HG03196 (cell line): ENCODE measurements at regions not wholly inside any gene's neighbourhood (a gene's known extent, or its start where the extent isn't known, plus 50 kb on each side); places are given as distances from the start of the nearest gene placed in this dataset.
"Not testable (repeated sequence)": the region's sequence is repeated elsewhere in the genome, so short reads cannot be mapped to it uniquely, and the experiment has no call there.

Experiments
- ATAC-seq: cut with Tn5 transposase; IDR thresholded peaks from one replicate; pipeline ENCODE4 v1.9.1; 2021; ENCODE audit not compliant: unreplicated experiment

- ATAC-seq: no peak
These were observed 415.0 kb downstream of the BCOR start for GRCh38 chrX:39682778-39683177.

GRCh38 chrX:39688219-39688575, 409.6 kb downstream of the BCOR start:
- no peak for ATAC-seq

- no peak for ATAC-seq
These were observed 409.0 kb downstream of the BCOR start for GRCh38 chrX:39688576-39689375.

- no peak for ATAC-seq
These were observed 408.2 kb downstream of the BCOR start for GRCh38 chrX:39689376-39690104.

GRCh38 chrX:39690541-39691415, 407.0 kb downstream of the BCOR start:
- no peak for ATAC-seq

GRCh38 chrX:39691724-39692123, 406.0 kb downstream of the BCOR start:
- no peak for ATAC-seq

GRCh38 chrX:39692796-39693195, 405.0 kb downstream of the BCOR start:
- ATAC-seq: no peak

GRCh38 chrX:39693298-39693697, 404.5 kb downstream of the BCOR start:
- ATAC-seq: no peak

GRCh38 chrX:39702636-39703035, 395.1 kb downstream of the BCOR start:
- ATAC-seq: not testable (repeated sequence)

GRCh38 chrX:39703307-39703706, 394.5 kb downstream of the BCOR start:
- no peak for ATAC-seq

GRCh38 chrX:39704590-39704989, 393.2 kb downstream of the BCOR start:
- ATAC-seq: no peak

- ATAC-seq: no peak
These were observed 392.5 kb downstream of the BCOR start for GRCh38 chrX:39705290-39705689.

GRCh38 chrX:39709364-39709763, 388.4 kb downstream of the BCOR start:
- ATAC-seq: no peak

- no peak for ATAC-seq
These were observed 387.9 kb downstream of the BCOR start for GRCh38 chrX:39709812-39710211.

GRCh38 chrX:39710776-39711175, 387.0 kb downstream of the BCOR start:
- no peak for ATAC-seq

- ATAC-seq: no peak
These were observed 383.3 kb downstream of the BCOR start for GRCh38 chrX:39714471-39714870.

GRCh38 chrX:39716401-39716800, 381.4 kb downstream of the BCOR start:
- ATAC-seq: no peak

- ATAC-seq: no peak
These were observed 380.8 kb downstream of the BCOR start for GRCh38 chrX:39716802-39717540.

- no peak for ATAC-seq
These were observed 378.8 kb downstream of the BCOR start for GRCh38 chrX:39718981-39719380.

GRCh38 chrX:39720945-39721344, 376.8 kb downstream of the BCOR start:
- no peak for ATAC-seq
